HEK293 (cell line): ENCODE measurements at regions not wholly inside any gene's neighbourhood (a gene's known extent, or its start where the extent isn't known, plus 50 kb on each side); places are given as distances from the start of the nearest gene placed in this dataset.

Experiments used
- CTCF ChIA-PET: fragments of 350-600 bp; formaldehyde crosslinking; extraction: SDS; loops from one replicate; lab custom pipeline; 2021; ENCODE audit warnings: antibody characterized with exemption; lab: Yijun Ruan, JAX
- POLR2A ChIA-PET: fragments of 300-600 bp; formaldehyde crosslinking; extraction: SDS; loops from one replicate; lab custom pipeline; 2020; ENCODE audit warnings: antibody characterized with exemption, inconsistent platforms; lab: Yijun Ruan, JAX
- H3K27ac ChIP-seq: fragments of 200-500 bp; sonication (Bioruptor generic); 2 replicates; pipeline ENCODE4 v1.5.1; 2014; ENCODE audit warnings: low read depth, low read length, control low read depth, inconsistent platforms; ENCODE audit errors: extremely low read depth
- H3K36me3 ChIP-seq, 2 experiments: fragments of 200-500 bp in 1 of 2; sonication (Bioruptor generic) in 1 of 2; 1 replicate in 1 of 2; 2 replicates in 1 of 2; pipeline ENCODE4 v1.5.1; 2014 to 2017; ENCODE audit warnings: inconsistent platforms in 2 of 2, low read length in 2 of 2; ENCODE audit not compliant: control insufficient read depth in 2 of 2, insufficient read depth in 1 of 2
- H3K4me1 ChIP-seq: fragments of 200-500 bp; sonication (Bioruptor generic); 2 replicates; pipeline ENCODE4 v1.5.1; 2014; ENCODE audit warnings: mild to moderate bottlenecking, low read length, inconsistent platforms; ENCODE audit not compliant: control insufficient read depth, insufficient read depth
- H3K4me3 ChIP-seq: 2 replicates; pipeline ENCODE4 v1.5.1; 2011; ENCODE audit warnings: low read depth, mild to moderate bottlenecking, control low read depth, low read length, moderate library complexity
- H3K9me3 ChIP-seq: fragments of 200-500 bp; sonication (Bioruptor generic); 2 replicates; pipeline ENCODE4 v1.5.1; 2014; ENCODE audit warnings: low read depth, low read length, inconsistent platforms; ENCODE audit not compliant: control insufficient read depth, insufficient read depth
- BCL11A ChIP-seq: fragments of 450-650 bp; formaldehyde crosslinking; IDR thresholded peaks from 2 replicates; pipeline ENCODE4 v1.5.1; 2016; ENCODE audit warnings: low read depth, missing biosample characterization, missing genetic modification characterization
- GLI4 ChIP-seq: fragments of 450-650 bp; formaldehyde crosslinking; IDR thresholded peaks from 2 replicates; pipeline ENCODE4 v1.5.1; 2016; ENCODE audit warnings: missing biosample characterization, missing genetic modification characterization
- HOXC10 ChIP-seq: sonication (generic); formaldehyde crosslinking; IDR thresholded peaks from 2 replicates; pipeline ENCODE4 v1.8.1; 2023; ENCODE audit warnings: mild to moderate bottlenecking, missing genetic modification reagents
- KLF17 ChIP-seq: fragments of 450-650 bp; formaldehyde crosslinking; IDR thresholded peaks from 2 replicates; pipeline ENCODE4 v1.5.1; 2016; ENCODE audit warnings: missing biosample characterization, missing genetic modification characterization
- ZBTB10 ChIP-seq: fragments of 450-650 bp; formaldehyde crosslinking; IDR thresholded peaks from 2 replicates; pipeline ENCODE4 v1.5.1; 2016; ENCODE audit warnings: missing biosample characterization, missing genetic modification characterization
- ZBTB17 ChIP-seq: fragments of 450-650 bp; formaldehyde crosslinking; IDR thresholded peaks from 2 replicates; pipeline ENCODE4 v1.5.1; 2016; ENCODE audit warnings: missing biosample characterization, missing genetic modification characterization
- ZBTB48 ChIP-seq: fragments of 450-650 bp; formaldehyde crosslinking; IDR thresholded peaks from 2 replicates; pipeline ENCODE4 v1.5.1; 2016; ENCODE audit warnings: missing biosample characterization, missing genetic modification characterization
- ZEB2 ChIP-seq: fragments of 450-650 bp; formaldehyde crosslinking; IDR thresholded peaks from 2 replicates; pipeline ENCODE4 v1.5.1; 2016; ENCODE audit warnings: missing biosample characterization, missing genetic modification characterization
- ZNF157 ChIP-seq: fragments of 450-650 bp; formaldehyde crosslinking; IDR thresholded peaks from 2 replicates; pipeline ENCODE4 v1.5.1; 2016; ENCODE audit warnings: missing biosample characterization, missing genetic modification characterization
- ZNF184 ChIP-seq: fragments of 450-650 bp; IDR thresholded peaks from 2 replicates; pipeline ENCODE4 v1.5.1; 2018; ENCODE audit warnings: missing biosample characterization, mild to moderate bottlenecking, missing genetic modification characterization
- ZNF223 ChIP-seq: fragments of 450-650 bp; formaldehyde crosslinking; IDR thresholded peaks from 2 replicates; pipeline ENCODE4 v1.5.1; 2016; ENCODE audit warnings: missing biosample characterization, missing genetic modification characterization
- ZNF391 ChIP-seq: fragments of 450-650 bp; formaldehyde crosslinking; IDR thresholded peaks from 2 replicates; pipeline ENCODE4 v1.5.1; 2016; ENCODE audit warnings: low read depth, missing biosample characterization, missing genetic modification characterization, borderline replicate concordance
- ZNF501 ChIP-seq: fragments of 450-650 bp; formaldehyde crosslinking; IDR thresholded peaks from 2 replicates; pipeline ENCODE4 v1.5.1; 2016; ENCODE audit warnings: missing biosample characterization, missing genetic modification characterization
- ZNF514 ChIP-seq: fragments of 450-650 bp; formaldehyde crosslinking; IDR thresholded peaks from 2 replicates; pipeline ENCODE4 v1.5.1; 2016; ENCODE audit warnings: missing biosample characterization, missing genetic modification characterization
- ZNF768 ChIP-seq: fragments of 450-650 bp; formaldehyde crosslinking; IDR thresholded peaks from 2 replicates; pipeline ENCODE4 v1.5.1; 2018; ENCODE audit warnings: missing biosample characterization, mild to moderate bottlenecking, missing genetic modification characterization
- TF ChIP-seq, protein P1 (sequence below): fragments of 450-650 bp; formaldehyde crosslinking; IDR thresholded peaks from 2 replicates; pipeline ENCODE4 v1.5.1; 2016; ENCODE audit warnings: missing biosample characterization, missing genetic modification characterization
- TF ChIP-seq, protein P2 (sequence below): fragments of 450-650 bp; formaldehyde crosslinking; IDR thresholded peaks from 2 replicates; pipeline ENCODE4 v1.5.1; 2017; ENCODE audit warnings: missing biosample characterization, missing genetic modification characterization
- TF ChIP-seq, protein P3 (sequence below): fragments of 450-650 bp; formaldehyde crosslinking; IDR thresholded peaks from 2 replicates; pipeline ENCODE4 v1.5.1; 2016; ENCODE audit warnings: missing biosample characterization, missing genetic modification characterization
- TF ChIP-seq, protein P4 (sequence below): fragments of 450-650 bp; IDR thresholded peaks from 2 replicates; pipeline ENCODE4 v1.5.1; 2018; ENCODE audit warnings: missing biosample characterization, mild to moderate bottlenecking, missing genetic modification characterization
- TF ChIP-seq, protein P5 (sequence below): fragments of 450-650 bp; formaldehyde crosslinking; IDR thresholded peaks from 2 replicates; pipeline ENCODE4 v1.5.1; 2016; ENCODE audit warnings: missing biosample characterization, missing genetic modification characterization

GRCh38 chr11:119928047-119928446 is 199.0 kb upstream of the NECTIN1 start:
- ChIA-PET POLR2A (no interaction called here), CTCF (no interaction called here)
- TF ChIP-seq ZNF514 (tag by site-specific recombination): no peak
- TF ChIP-seq ZNF501 (tag by site-specific recombination): no peak
- TF ChIP-seq, protein P1, sequence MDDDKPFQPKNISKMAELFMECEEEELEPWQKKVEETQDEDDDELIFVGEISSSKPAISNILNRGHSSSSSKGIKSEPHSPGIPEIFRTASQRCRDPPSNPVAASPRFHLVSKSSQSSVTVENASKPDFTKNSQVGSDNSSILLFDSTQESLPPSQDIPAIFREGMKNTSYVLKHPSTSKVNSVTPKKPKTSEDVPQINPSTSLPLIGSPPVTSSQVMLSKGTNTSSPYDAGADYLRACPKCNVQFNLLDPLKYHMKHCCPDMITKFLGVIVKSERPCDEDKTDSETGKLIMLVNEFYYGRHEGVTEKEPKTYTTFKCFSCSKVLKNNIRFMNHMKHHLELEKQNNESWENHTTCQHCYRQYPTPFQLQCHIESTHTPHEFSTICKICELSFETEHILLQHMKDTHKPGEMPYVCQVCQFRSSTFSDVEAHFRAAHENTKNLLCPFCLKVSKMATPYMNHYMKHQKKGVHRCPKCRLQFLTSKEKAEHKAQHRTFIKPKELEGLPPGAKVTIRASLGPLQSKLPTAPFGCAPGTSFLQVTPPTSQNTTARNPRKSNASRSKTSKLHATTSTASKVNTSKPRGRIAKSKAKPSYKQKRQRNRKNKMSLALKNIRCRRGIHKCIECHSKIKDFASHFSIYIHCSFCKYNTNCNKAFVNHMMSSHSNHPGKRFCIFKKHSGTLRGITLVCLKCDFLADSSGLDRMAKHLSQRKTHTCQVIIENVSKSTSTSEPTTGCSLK (tag by site-specific recombination): no peak
- TF ChIP-seq BCL11A (tag by site-specific recombination): no peak
- TF ChIP-seq ZNF157 (tag by site-specific recombination): no peak
- Histone ChIP-seq H3K4me1 (no peaks in the 10 kb centered on the region), H3K36me3 (no peaks in the 10 kb centered on the region), H3K4me3 (no peak overlapping the region), H3K9me3 (no peaks in the 10 kb centered on the region), H3K27ac (no peak overlapping the region)

GRCh38 chr11:119924017-119924416 is 195.0 kb upstream of the NECTIN1 start:
- H3K36me3 ChIP-seq: no peaks in the 10 kb centered on the region
- no peaks in the 10 kb centered on the region for H3K4me1 ChIP-seq
- POLR2A ChIA-PET: no interaction called here
- no peak overlapping the region for H3K27ac ChIP-seq
- TF ChIP-seq, protein P2, sequence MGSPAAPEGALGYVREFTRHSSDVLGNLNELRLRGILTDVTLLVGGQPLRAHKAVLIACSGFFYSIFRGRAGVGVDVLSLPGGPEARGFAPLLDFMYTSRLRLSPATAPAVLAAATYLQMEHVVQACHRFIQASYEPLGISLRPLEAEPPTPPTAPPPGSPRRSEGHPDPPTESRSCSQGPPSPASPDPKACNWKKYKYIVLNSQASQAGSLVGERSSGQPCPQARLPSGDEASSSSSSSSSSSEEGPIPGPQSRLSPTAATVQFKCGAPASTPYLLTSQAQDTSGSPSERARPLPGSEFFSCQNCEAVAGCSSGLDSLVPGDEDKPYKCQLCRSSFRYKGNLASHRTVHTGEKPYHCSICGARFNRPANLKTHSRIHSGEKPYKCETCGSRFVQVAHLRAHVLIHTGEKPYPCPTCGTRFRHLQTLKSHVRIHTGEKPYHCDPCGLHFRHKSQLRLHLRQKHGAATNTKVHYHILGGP (tag by site-specific recombination): no peak
- no peak for TF ChIP-seq ZBTB17 (tag by site-specific recombination)
- TF ChIP-seq KLF17 (tag by site-specific recombination): no peak
- TF ChIP-seq, protein P3, sequence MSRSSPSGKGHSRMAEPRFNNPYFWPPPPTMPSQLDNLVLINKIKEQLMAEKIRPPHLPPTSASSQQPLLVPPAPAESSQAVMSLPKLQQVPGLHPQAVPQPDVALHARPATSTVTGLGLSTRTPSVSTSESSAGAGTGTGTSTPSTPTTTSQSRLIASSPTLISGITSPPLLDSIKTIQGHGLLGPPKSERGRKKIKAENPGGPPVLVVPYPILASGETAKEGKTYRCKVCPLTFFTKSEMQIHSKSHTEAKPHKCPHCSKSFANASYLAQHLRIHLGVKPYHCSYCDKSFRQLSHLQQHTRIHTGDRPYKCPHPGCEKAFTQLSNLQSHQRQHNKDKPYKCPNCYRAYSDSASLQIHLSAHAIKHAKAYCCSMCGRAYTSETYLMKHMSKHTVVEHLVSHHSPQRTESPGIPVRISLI: no peak
- TF ChIP-seq ZBTB48 (tag by site-specific recombination): no peak
- TF ChIP-seq, protein P4, sequence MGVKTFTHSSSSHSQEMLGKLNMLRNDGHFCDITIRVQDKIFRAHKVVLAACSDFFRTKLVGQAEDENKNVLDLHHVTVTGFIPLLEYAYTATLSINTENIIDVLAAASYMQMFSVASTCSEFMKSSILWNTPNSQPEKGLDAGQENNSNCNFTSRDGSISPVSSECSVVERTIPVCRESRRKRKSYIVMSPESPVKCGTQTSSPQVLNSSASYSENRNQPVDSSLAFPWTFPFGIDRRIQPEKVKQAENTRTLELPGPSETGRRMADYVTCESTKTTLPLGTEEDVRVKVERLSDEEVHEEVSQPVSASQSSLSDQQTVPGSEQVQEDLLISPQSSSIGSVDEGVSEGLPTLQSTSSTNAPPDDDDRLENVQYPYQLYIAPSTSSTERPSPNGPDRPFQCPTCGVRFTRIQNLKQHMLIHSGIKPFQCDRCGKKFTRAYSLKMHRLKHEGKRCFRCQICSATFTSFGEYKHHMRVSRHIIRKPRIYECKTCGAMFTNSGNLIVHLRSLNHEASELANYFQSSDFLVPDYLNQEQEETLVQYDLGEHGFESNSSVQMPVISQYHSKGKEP (tag by site-specific recombination): no peak
- no peak for TF ChIP-seq GLI4 (tag by site-specific recombination)
- TF ChIP-seq HOXC10 (CRISPR knock-in tag): no peak
- TF ChIP-seq ZNF184 (tag by site-specific recombination): no peak
- H3K4me3 ChIP-seq: no peak overlapping the region
- no peaks in the 10 kb centered on the region for H3K9me3 ChIP-seq
- CTCF ChIA-PET: interaction anchor here (0.6 kb wide), 1 partner anchor 52 kb away, joined by 3 read pairs; no protein-coding TSS in a partner anchor

DNA sequence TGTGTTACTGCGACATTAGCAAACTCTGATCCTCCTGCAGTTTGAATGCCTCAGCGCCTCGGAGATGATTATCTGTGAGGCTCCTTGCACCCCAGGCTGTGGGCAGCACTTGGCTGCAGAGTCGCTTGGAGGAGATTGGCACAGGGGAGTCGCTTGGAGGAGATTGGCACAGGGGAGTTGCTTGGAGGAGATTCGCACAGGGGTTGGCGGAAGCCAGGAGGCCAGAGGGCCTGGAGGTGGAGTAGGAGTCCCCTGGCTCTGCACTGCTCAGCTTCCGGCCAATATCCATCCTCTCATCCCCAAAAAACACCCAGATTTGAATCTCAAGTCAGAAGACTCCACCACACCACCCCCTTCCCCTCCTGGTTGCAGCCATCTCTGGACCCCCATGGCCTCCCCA is 192.6 kb upstream of the NECTIN1 start:
- ChIA-PET CTCF (interaction anchor here (0.5 to 0.6 kb wide), 2 partner anchors 192 to 213 kb away, joined by 3 read pairs; partner anchors contain the start of gene NECTIN1), POLR2A (no interaction called here)
- no peak for TF ChIP-seq ZBTB10 (tag by site-specific recombination)
- no peak for TF ChIP-seq ZEB2
- TF ChIP-seq ZNF768 (tag by site-specific recombination): no peak
- no peak for TF ChIP-seq GLI4 (tag by site-specific recombination)
- no peak for TF ChIP-seq ZNF223 (tag by site-specific recombination)
- no peak for TF ChIP-seq ZNF391 (tag by site-specific recombination)
- TF ChIP-seq, protein P5, sequence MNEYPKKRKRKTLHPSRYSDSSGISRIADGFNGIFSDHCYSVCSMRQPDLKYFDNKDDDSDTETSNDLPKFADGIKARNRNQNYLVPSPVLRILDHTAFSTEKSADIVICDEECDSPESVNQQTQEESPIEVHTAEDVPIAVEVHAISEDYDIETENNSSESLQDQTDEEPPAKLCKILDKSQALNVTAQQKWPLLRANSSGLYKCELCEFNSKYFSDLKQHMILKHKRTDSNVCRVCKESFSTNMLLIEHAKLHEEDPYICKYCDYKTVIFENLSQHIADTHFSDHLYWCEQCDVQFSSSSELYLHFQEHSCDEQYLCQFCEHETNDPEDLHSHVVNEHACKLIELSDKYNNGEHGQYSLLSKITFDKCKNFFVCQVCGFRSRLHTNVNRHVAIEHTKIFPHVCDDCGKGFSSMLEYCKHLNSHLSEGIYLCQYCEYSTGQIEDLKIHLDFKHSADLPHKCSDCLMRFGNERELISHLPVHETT (tag by site-specific recombination): no peak
- no peaks in the 10 kb centered on the region for H3K4me1 ChIP-seq
- H3K36me3 ChIP-seq: no peaks in the 10 kb centered on the region
- no peak overlapping the region for H3K4me3 ChIP-seq
- no peak overlapping the region for H3K27ac ChIP-seq
- H3K9me3 ChIP-seq: no peaks in the 10 kb centered on the region
